Amniotic epithelial cell (primary cell): ENCODE measurements at regions not wholly inside any gene's neighbourhood (a gene's known extent, or its start where the extent isn't known, plus 50 kb on each side); places are given as distances from the start of the nearest gene placed in this dataset.
"Not testable (repeated sequence)": the region's sequence is repeated elsewhere in the genome, so short reads cannot be mapped to it uniquely, and the experiment has no call there.

Source experiments
- DNase-seq: peaks from one replicate; pipeline ENCODE4 v3.0.0-alpha.2; 2010; ENCODE audit warnings: low read depth

GRCh38 chr20:30484009-30484748, 773.3 kb upstream of the DEFB115 start:
- DNase-seq: no peak

- no peak for DNase-seq
Observed at GRCh38 chr20:30484749-30485070, 772.8 kb upstream of the DEFB115 start.

- no peak for DNase-seq
Observed at GRCh38 chr20:30485331-30486102, 771.9 kb upstream of the DEFB115 start.

- DNase-seq: no peak
Observed at GRCh38 chr20:30486103-30486478, 771.4 kb upstream of the DEFB115 start.

GRCh38 chr20:30487461-30487860, 770.0 kb upstream of the DEFB115 start:
- not testable (repeated sequence) for DNase-seq

GRCh38 chr20:30487947-30488926, 769.2 kb upstream of the DEFB115 start:
- no peak for DNase-seq

GRCh38 chr20:30488941-30489613, 768.4 kb upstream of the DEFB115 start:
- DNase-seq: no peak

GRCh38 chr20:30489614-30490003, 767.9 kb upstream of the DEFB115 start:
- DNase-seq: no peak

GRCh38 chr20:30491016-30491415, 766.4 kb upstream of the DEFB115 start:
- no peak for DNase-seq

GRCh38 chr20:30496656-30497055, 760.8 kb upstream of the DEFB115 start:
- not testable (repeated sequence) for DNase-seq

- not testable (repeated sequence) for DNase-seq
Observed at GRCh38 chr20:30497191-30497590, 760.3 kb upstream of the DEFB115 start.

- DNase-seq: no peak
Observed at GRCh38 chr20:30499123-30499522, 758.3 kb upstream of the DEFB115 start.

- not testable (repeated sequence) for DNase-seq
Observed at GRCh38 chr20:30499716-30500446, 757.6 kb upstream of the DEFB115 start.

- peak; percentile 9 for DNase-seq
Observed at GRCh38 chr20:30500447-30500820, 757.0 kb upstream of the DEFB115 start.

- DNase-seq: no peak
Observed at GRCh38 chr20:30500829-30501440, 756.5 kb upstream of the DEFB115 start.

- no peak for DNase-seq
Observed at GRCh38 chr20:30502670-30503069, 754.8 kb upstream of the DEFB115 start.

- not testable (repeated sequence) for DNase-seq
Observed at GRCh38 chr20:30503204-30503603, 754.3 kb upstream of the DEFB115 start.

GRCh38 chr20:30503992-30504570, 753.4 kb upstream of the DEFB115 start:
- DNase-seq: no peak

- no peak for DNase-seq
Observed at GRCh38 chr20:30505566-30505965, 751.9 kb upstream of the DEFB115 start.

GRCh38 chr20:30506100-30506499, 751.4 kb upstream of the DEFB115 start:
- no peak for DNase-seq
